GM18907 (cell line): ENCODE measurements at regions not wholly inside any gene's neighbourhood (a gene's known extent, or its start where the extent isn't known, plus 50 kb on each side); places are given as distances from the start of the nearest gene placed in this dataset.
"Not testable (repeated sequence)": the region's sequence is repeated elsewhere in the genome, so short reads cannot be mapped to it uniquely, and the experiment has no call there.

Experiments
- ATAC-seq: cut with Tn5 transposase; IDR thresholded peaks from one replicate; pipeline ENCODE4 v1.9.1; 2021; ENCODE audit warnings: mild to moderate bottlenecking, moderate library complexity; ENCODE audit not compliant: unreplicated experiment

GRCh38 chr1:69058454-69058853, 509.3 kb upstream of the LRRC7 start:
- ATAC-seq, result no peak

- no peak for ATAC-seq
Observed at GRCh38 chr1:69070660-69071373, 496.9 kb upstream of the LRRC7 start.

GRCh38 chr1:69073176-69073575, 494.5 kb upstream of the LRRC7 start:
- ATAC-seq, result no peak

- ATAC-seq, result no peak
Observed at GRCh38 chr1:69076631-69077030, 491.1 kb upstream of the LRRC7 start.

- no peak for ATAC-seq
Observed at GRCh38 chr1:69077198-69077597, 490.5 kb upstream of the LRRC7 start.

- no peak for ATAC-seq
Observed at GRCh38 chr1:69077633-69078032, 490.1 kb upstream of the LRRC7 start.

GRCh38 chr1:69081668-69082067, 486.1 kb upstream of the LRRC7 start:
- no peak for ATAC-seq

GRCh38 chr1:69082312-69082711, 485.4 kb upstream of the LRRC7 start:
- ATAC-seq, result no peak

GRCh38 chr1:69086148-69086547, 481.6 kb upstream of the LRRC7 start:
- ATAC-seq, result no peak

GRCh38 chr1:69088571-69088970, 479.2 kb upstream of the LRRC7 start:
- no peak for ATAC-seq

GRCh38 chr1:69090170-69090569, 477.6 kb upstream of the LRRC7 start:
- ATAC-seq, result no peak

GRCh38 chr1:69090752-69091151, 477.0 kb upstream of the LRRC7 start:
- no peak for ATAC-seq

GRCh38 chr1:69102058-69102457, 465.7 kb upstream of the LRRC7 start:
- not testable (repeated sequence) for ATAC-seq

GRCh38 chr1:69103213-69103612, 464.5 kb upstream of the LRRC7 start:
- ATAC-seq, result no peak

- no peak for ATAC-seq
Observed at GRCh38 chr1:69103705-69104385, 463.9 kb upstream of the LRRC7 start.

GRCh38 chr1:69104894-69105293, 462.8 kb upstream of the LRRC7 start:
- no peak for ATAC-seq

GRCh38 chr1:69109277-69109676, 458.4 kb upstream of the LRRC7 start:
- no peak for ATAC-seq

GRCh38 chr1:69110851-69111250, 456.9 kb upstream of the LRRC7 start:
- no peak for ATAC-seq

- not testable (repeated sequence) for ATAC-seq
Observed at GRCh38 chr1:69120126-69120741, 447.5 kb upstream of the LRRC7 start.

- no peak for ATAC-seq
Observed at GRCh38 chr1:69120817-69121216, 446.9 kb upstream of the LRRC7 start.

- ATAC-seq, result no peak
Observed at GRCh38 chr1:69121723-69122122, 446.0 kb upstream of the LRRC7 start.

- no peak for ATAC-seq
Observed at GRCh38 chr1:69122373-69122772, 445.3 kb upstream of the LRRC7 start.
